ENCODE measurements at regions not wholly inside any gene's neighbourhood (a gene's known extent, or its start where the extent isn't known, plus 50 kb on each side); places are given as distances from the start of the nearest gene placed in this dataset.

DNA sequence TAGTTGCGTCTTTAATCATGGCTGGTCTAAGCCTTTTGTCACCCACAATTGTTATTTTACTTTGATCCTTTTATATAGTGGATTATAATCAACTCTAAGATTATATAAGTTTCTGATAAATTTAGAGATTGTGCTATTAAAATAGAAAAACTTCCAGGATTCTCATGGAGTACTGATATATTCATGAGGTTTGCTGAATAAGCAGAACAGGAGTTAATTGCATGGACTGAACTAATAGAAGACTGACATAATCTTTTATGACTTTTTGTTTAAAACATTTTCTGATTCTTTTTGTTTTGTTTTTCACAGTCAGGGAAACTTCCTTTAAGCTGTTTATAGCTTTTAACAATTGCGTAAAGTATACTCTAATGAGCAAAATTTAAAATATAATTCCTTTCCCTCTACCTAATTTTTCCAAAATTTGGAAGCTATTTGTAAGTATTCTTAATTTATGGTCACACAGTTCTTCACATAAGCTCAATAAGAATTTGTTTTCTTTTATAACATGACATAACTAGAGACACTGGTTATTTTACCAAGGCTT, 129.9 kb upstream of the TMEM260 start:
- TF ChIP-seq, protein P1, sequence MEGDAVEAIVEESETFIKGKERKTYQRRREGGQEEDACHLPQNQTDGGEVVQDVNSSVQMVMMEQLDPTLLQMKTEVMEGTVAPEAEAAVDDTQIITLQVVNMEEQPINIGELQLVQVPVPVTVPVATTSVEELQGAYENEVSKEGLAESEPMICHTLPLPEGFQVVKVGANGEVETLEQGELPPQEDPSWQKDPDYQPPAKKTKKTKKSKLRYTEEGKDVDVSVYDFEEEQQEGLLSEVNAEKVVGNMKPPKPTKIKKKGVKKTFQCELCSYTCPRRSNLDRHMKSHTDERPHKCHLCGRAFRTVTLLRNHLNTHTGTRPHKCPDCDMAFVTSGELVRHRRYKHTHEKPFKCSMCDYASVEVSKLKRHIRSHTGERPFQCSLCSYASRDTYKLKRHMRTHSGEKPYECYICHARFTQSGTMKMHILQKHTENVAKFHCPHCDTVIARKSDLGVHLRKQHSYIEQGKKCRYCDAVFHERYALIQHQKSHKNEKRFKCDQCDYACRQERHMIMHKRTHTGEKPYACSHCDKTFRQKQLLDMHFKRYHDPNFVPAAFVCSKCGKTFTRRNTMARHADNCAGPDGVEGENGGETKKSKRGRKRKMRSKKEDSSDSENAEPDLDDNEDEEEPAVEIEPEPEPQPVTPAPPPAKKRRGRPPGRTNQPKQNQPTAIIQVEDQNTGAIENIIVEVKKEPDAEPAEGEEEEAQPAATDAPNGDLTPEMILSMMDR (IDR thresholded peaks at IDR 0.05) = no peak
- no peak for TF ChIP-seq POLR2A (IDR thresholded peaks at IDR 0.05)

Data from heart left ventricle (tissue), 13 donors.